ENCODE measurements at regions not wholly inside any gene's neighbourhood (a gene's known extent, or its start where the extent isn't known, plus 50 kb on each side); places are given as distances from the start of the nearest gene placed in this dataset.

DNA sequence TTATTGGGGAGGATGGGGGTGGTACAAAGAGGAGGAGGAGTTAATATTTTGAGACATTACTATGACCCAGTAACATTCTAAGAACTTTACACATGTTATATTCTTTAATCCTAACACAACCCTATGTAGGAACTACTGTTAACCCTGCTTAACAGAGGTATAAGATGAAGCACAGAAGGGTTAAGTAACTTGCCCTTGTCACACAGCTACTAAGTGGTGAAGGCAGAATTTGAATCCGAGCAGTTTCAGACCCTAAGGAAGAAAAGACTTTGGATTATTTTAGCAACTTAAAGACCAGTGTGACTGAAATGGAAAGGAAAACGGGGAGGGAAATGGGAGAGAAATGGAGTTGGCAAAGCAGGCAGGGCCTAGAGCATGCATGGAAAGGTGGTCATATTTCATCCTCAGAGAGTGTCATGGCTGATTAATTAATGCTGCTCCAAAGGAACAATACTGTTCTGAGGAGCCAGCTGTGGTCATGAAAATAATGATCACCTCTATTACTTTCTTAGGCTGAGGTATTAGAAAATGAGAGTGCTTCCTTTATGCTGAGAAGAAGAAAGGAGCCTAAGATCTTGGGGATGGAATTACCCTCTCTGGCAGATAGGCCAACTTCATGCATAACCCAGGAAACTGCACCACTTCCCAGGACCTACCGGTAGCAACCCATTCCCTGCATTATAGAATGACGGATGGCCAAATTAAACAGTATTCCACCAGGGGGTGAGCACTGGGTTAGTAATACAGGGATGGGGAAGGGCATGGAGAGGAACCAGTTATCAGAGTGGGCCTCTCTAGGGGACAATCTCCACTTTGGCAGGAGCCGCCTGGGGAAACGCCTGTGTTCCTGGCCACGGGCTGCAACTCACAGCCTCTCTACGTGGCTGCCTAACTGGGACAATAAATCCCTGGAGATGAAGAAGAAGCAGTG is 50.1 kb upstream of the TNFAIP3 start:
- peaks cover 6% of the 10 kb centered on the region for H3K4me1 ChIP-seq (ENCODE audit: control insufficient read depth, insufficient read depth, low read length)
- no peaks in the 10 kb centered on the region for H3K9me3 ChIP-seq (ENCODE audit: control insufficient read depth in 2 of 2, low read length in 2 of 2)
- H3K9ac ChIP-seq (ENCODE audit: low read length in 2 of 2): no peak overlapping the region
- no peaks in the 10 kb centered on the region for H3K36me3 ChIP-seq (ENCODE audit: control insufficient read depth in 2 of 2, insufficient read depth in 2 of 2, low read length in 2 of 2)
- H3K27ac ChIP-seq (ENCODE audit: low read length): no peak overlapping the region
- no peak overlapping the region for H3K4me3 ChIP-seq (ENCODE audit: low read length in 2 of 2)
- no peaks in the 10 kb centered on the region for H3K27me3 ChIP-seq (ENCODE audit: control insufficient read depth in 1 of 2, insufficient read depth in 2 of 2, low read length in 2 of 2)

Data from stomach smooth muscle (tissue), 2 donors.